OCI-LY1 (cell line): ENCODE measurements at regions not wholly inside any gene's neighbourhood (a gene's known extent, or its start where the extent isn't known, plus 50 kb on each side); places are given as distances from the start of the nearest gene placed in this dataset.

Source experiments
- H2AFZ ChIP-seq: fragments of 200-600 bp; sonication (generic), shearing (Covaris generic); 2 replicates; pipeline ENCODE4 v1.6.0; 2014; ENCODE audit warnings: antibody characterized with exemption, mild to moderate bottlenecking, low read length
- H3F3A ChIP-seq: fragments of 200-600 bp; sonication (generic), shearing (Covaris generic); 2 replicates; pipeline ENCODE4 v1.6.0; 2014; ENCODE audit warnings: mild to moderate bottlenecking, antibody characterized with exemption, low read length, moderate library complexity; ENCODE audit not compliant: insufficient read depth
- H3K27ac ChIP-seq: fragments of 200-600 bp; sonication (generic); 2 replicates; pipeline ENCODE4 v1.5.1; 2014; ENCODE audit warnings: low read length, mixed run types, mild to moderate bottlenecking, low read depth; ENCODE audit not compliant: poor library complexity, severe bottlenecking
- H3K27me3 ChIP-seq: fragments of 200-600 bp; sonication (generic); 2 replicates; pipeline ENCODE4 v1.6.0; 2014; ENCODE audit warnings: antibody characterized with exemption, mild to moderate bottlenecking, low read length, moderate library complexity; ENCODE audit not compliant: insufficient read depth
- H3K36me3 ChIP-seq: fragments of 200-600 bp; sonication (generic); 2 replicates; pipeline ENCODE4 v1.6.1; 2014; ENCODE audit warnings: mild to moderate bottlenecking, antibody characterized with exemption, low read length, moderate library complexity, mixed read lengths; ENCODE audit not compliant: insufficient read depth
- H3K4me1 ChIP-seq: fragments of 200-600 bp; sonication (generic); 2 replicates; pipeline ENCODE4 v1.5.1; 2014; ENCODE audit warnings: mild to moderate bottlenecking, low read length, moderate library complexity; ENCODE audit not compliant: insufficient read depth, severe bottlenecking
- H3K4me2 ChIP-seq: fragments of 200-600 bp; sonication (generic), shearing (Covaris generic); 2 replicates; pipeline ENCODE4 v1.6.1; 2014; ENCODE audit warnings: low read length
- H3K4me3 ChIP-seq: fragments of 200-600 bp; sonication (generic); 2 replicates; pipeline ENCODE4 v1.5.1; 2014; ENCODE audit warnings: low read length, low read depth, mild to moderate bottlenecking, mixed read lengths; ENCODE audit not compliant: poor library complexity, severe bottlenecking
- H3K79me2 ChIP-seq: fragments of 200-600 bp; shearing (Covaris generic); 2 replicates; pipeline ENCODE4 v1.6.1; 2016; ENCODE audit warnings: mixed run types, low read length, mixed read lengths; ENCODE audit not compliant: insufficient read depth
- H3K9ac ChIP-seq: fragments of 200-600 bp; sonication (generic), shearing (Covaris generic); 2 replicates; pipeline ENCODE4 v1.6.1; 2014; ENCODE audit warnings: mild to moderate bottlenecking, low read length, mixed read lengths
- H3K9me2 ChIP-seq: fragments of 200-600 bp; sonication (generic), shearing (Covaris generic); 2 replicates; pipeline ENCODE4 v1.6.1; 2014; ENCODE audit warnings: low read depth, mild to moderate bottlenecking, low read length, mixed read lengths
- H3K9me3 ChIP-seq: fragments of 200-600 bp; shearing (Covaris generic); 2 replicates; pipeline ENCODE4 v1.6.1; 2014; ENCODE audit warnings: low read length, mixed read lengths
- H4K20me1 ChIP-seq: fragments of 200-600 bp; sonication (generic), shearing (Covaris generic); 2 replicates; pipeline ENCODE4 v1.6.0; 2016; ENCODE audit warnings: mild to moderate bottlenecking, low read length; ENCODE audit not compliant: insufficient read depth
- EZH2 ChIP-seq: fragments of 200-600 bp; sonication (generic), shearing (Covaris generic); IDR thresholded peaks from 2 replicates; pipeline ENCODE4 v1.8.0; 2017; ENCODE audit warnings: borderline replicate concordance, mixed run types, mild to moderate bottlenecking, antibody characterized with exemption, low read length, moderate library complexity, mixed read lengths
- TF ChIP-seq, protein P1 (sequence below): fragments of 200-600 bp; sonication (generic), shearing (Covaris generic); IDR thresholded peaks from 2 replicates; pipeline ENCODE4 v1.5.1; 2017; ENCODE audit warnings: mild to moderate bottlenecking, antibody characterized with exemption, low read length, moderate library complexity, mixed read lengths

GRCh38 chr5:13488254-13488931 is 456.1 kb downstream of the DNAH5 start:
- H3F3A ChIP-seq = no peaks in the 10 kb centered on the region
- no peaks in the 10 kb centered on the region for H3K36me3 ChIP-seq
- no peak overlapping the region for H3K4me3 ChIP-seq
- TF ChIP-seq, protein P1, sequence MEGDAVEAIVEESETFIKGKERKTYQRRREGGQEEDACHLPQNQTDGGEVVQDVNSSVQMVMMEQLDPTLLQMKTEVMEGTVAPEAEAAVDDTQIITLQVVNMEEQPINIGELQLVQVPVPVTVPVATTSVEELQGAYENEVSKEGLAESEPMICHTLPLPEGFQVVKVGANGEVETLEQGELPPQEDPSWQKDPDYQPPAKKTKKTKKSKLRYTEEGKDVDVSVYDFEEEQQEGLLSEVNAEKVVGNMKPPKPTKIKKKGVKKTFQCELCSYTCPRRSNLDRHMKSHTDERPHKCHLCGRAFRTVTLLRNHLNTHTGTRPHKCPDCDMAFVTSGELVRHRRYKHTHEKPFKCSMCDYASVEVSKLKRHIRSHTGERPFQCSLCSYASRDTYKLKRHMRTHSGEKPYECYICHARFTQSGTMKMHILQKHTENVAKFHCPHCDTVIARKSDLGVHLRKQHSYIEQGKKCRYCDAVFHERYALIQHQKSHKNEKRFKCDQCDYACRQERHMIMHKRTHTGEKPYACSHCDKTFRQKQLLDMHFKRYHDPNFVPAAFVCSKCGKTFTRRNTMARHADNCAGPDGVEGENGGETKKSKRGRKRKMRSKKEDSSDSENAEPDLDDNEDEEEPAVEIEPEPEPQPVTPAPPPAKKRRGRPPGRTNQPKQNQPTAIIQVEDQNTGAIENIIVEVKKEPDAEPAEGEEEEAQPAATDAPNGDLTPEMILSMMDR = no peak
- no peak for TF ChIP-seq EZH2
- H4K20me1 ChIP-seq = no peaks in the 10 kb centered on the region
- no peaks in the 10 kb centered on the region for H3K9me2 ChIP-seq
- no peak overlapping the region for H3K4me2 ChIP-seq
- H3K9ac ChIP-seq = no peak overlapping the region
- H3K9me3 ChIP-seq = no peaks in the 10 kb centered on the region
- no peak overlapping the region for H2AFZ ChIP-seq
- H3K4me1 ChIP-seq = no peaks in the 10 kb centered on the region
- H3K27ac ChIP-seq = no peak overlapping the region
- H3K79me2 ChIP-seq = no peaks in the 10 kb centered on the region
- H3K27me3 ChIP-seq = no peaks in the 10 kb centered on the region

GRCh38 chr5:13480834-13481233 is 463.7 kb downstream of the DNAH5 start:
- H3F3A ChIP-seq = no peaks in the 10 kb centered on the region
- no peaks in the 10 kb centered on the region for H3K9me2 ChIP-seq
- no peaks in the 10 kb centered on the region for H4K20me1 ChIP-seq
- no peaks in the 10 kb centered on the region for H3K27me3 ChIP-seq
- no peak overlapping the region for H3K4me3 ChIP-seq
- H3K4me1 ChIP-seq = no peaks in the 10 kb centered on the region
- no peaks in the 10 kb centered on the region for H3K36me3 ChIP-seq
- H3K79me2 ChIP-seq = no peaks in the 10 kb centered on the region
- no peaks in the 10 kb centered on the region for H3K9me3 ChIP-seq
- TF ChIP-seq EZH2 = no peak
- TF ChIP-seq, protein P1 = no peak
- H3K4me2 ChIP-seq = no peak overlapping the region
- H3K27ac ChIP-seq = no peak overlapping the region
- H3K9ac ChIP-seq = no peak overlapping the region
- H2AFZ ChIP-seq = no peak overlapping the region

DNA sequence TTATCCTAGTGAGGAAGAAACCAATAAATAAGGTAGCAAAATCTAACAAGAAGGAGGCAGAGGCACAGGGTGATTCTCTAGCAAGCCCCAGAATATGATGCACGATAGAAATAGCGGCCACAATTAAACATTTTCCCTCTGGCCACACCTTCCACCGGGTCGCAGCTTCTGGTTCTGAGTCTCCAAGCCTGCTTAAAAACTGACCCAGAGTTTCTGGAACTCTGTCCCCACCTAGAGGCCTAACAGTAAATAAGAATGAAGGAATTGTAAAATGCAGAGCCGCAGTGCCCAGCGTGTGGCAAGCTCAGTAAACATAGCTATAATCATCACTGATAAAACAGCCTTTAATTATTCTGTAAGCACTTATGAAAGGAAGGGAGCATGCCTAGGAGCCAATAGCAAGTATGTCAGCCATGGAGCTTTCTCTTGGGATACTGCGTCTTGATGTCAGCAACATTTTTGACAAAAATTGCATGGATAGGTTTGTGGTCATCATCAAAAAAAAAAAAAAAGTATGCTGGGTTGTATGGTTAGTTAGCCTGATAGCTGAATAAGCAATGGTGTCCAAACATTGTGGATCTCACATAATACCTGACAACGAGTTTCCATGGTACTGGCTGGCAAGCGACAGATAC is 465.5 kb downstream of the DNAH5 start:
- Histone ChIP-seq H3K9me2 (no peaks in the 10 kb centered on the region), H2AFZ (no peak overlapping the region), H3K4me2 (no peak overlapping the region), H4K20me1 (no peaks in the 10 kb centered on the region), H3K79me2 (no peaks in the 10 kb centered on the region), H3K36me3 (no peaks in the 10 kb centered on the region), H3K27me3 (no peaks in the 10 kb centered on the region), H3F3A (no peaks in the 10 kb centered on the region), H3K27ac (no peak overlapping the region), H3K4me1 (no peaks in the 10 kb centered on the region), H3K9me3 (no peaks in the 10 kb centered on the region), H3K4me3 (no peak overlapping the region), H3K9ac (no peak overlapping the region)
- TF ChIP-seq EZH2 = no peak
- TF ChIP-seq, protein P1 = peak; percentile 61; the same call in 1 of the 2 replicates
